GM19468 (cell line): ENCODE measurements at regions not wholly inside any gene's neighbourhood (a gene's known extent, or its start where the extent isn't known, plus 50 kb on each side); places are given as distances from the start of the nearest gene placed in this dataset.
"Not testable (repeated sequence)": the region's sequence is repeated elsewhere in the genome, so short reads cannot be mapped to it uniquely, and the experiment has no call there.

Experiments
- ATAC-seq: cut with Tn5 transposase; IDR thresholded peaks from one replicate; pipeline ENCODE4 v1.9.1; 2021; ENCODE audit warnings: mild to moderate bottlenecking, moderate library complexity, moderate number of reproducible peaks; ENCODE audit not compliant: unreplicated experiment; ENCODE audit errors: extremely low read depth

GRCh38 chr4:147219145-147219544 is 261.8 kb upstream of the EDNRA start:
- ATAC-seq = no peak

GRCh38 chr4:147220833-147221232 is 260.1 kb upstream of the EDNRA start:
- ATAC-seq = no peak

GRCh38 chr4:147222906-147223305 is 258.0 kb upstream of the EDNRA start:
- ATAC-seq = no peak

- ATAC-seq = no peak
These were observed 257.3 kb upstream of the EDNRA start for GRCh38 chr4:147223576-147223975.

- no peak for ATAC-seq
These were observed 244.1 kb upstream of the EDNRA start for GRCh38 chr4:147236806-147237205.

GRCh38 chr4:147244786-147245185 is 236.1 kb upstream of the EDNRA start:
- no peak for ATAC-seq

- no peak for ATAC-seq
These were observed 234.8 kb upstream of the EDNRA start for GRCh38 chr4:147246096-147246495.

GRCh38 chr4:147246528-147246927 is 234.4 kb upstream of the EDNRA start:
- not testable (repeated sequence) for ATAC-seq

- no peak for ATAC-seq
These were observed 233.3 kb upstream of the EDNRA start for GRCh38 chr4:147247579-147247978.

GRCh38 chr4:147250062-147250461 is 230.8 kb upstream of the EDNRA start:
- ATAC-seq = no peak

GRCh38 chr4:147255268-147255667 is 225.6 kb upstream of the EDNRA start:
- not testable (repeated sequence) for ATAC-seq

GRCh38 chr4:147259271-147259670 is 221.6 kb upstream of the EDNRA start:
- ATAC-seq = not testable (repeated sequence)

- no peak for ATAC-seq
These were observed 196.6 kb upstream of the EDNRA start for GRCh38 chr4:147284256-147284835.

- ATAC-seq = no peak
These were observed 196.0 kb upstream of the EDNRA start for GRCh38 chr4:147284935-147285334.

GRCh38 chr4:147285751-147286150 is 195.1 kb upstream of the EDNRA start:
- no peak for ATAC-seq

- no peak for ATAC-seq
These were observed 193.9 kb upstream of the EDNRA start for GRCh38 chr4:147286846-147287587.

- no peak for ATAC-seq
These were observed 193.4 kb upstream of the EDNRA start for GRCh38 chr4:147287588-147287890.

GRCh38 chr4:147288512-147288911 is 192.4 kb upstream of the EDNRA start:
- no peak for ATAC-seq

- no peak for ATAC-seq
These were observed 191.7 kb upstream of the EDNRA start for GRCh38 chr4:147289181-147289580.

- ATAC-seq = not testable (repeated sequence)
These were observed 188.1 kb upstream of the EDNRA start for GRCh38 chr4:147292604-147293313.

- not testable (repeated sequence) for ATAC-seq
These were observed 187.6 kb upstream of the EDNRA start for GRCh38 chr4:147293314-147293677.

GRCh38 chr4:147299205-147299604 is 181.7 kb upstream of the EDNRA start:
- ATAC-seq = no peak
